ENCODE measurements at regions not wholly inside any gene's neighbourhood (a gene's known extent, or its start where the extent isn't known, plus 50 kb on each side); places are given as distances from the start of the nearest gene placed in this dataset.
"Not testable (repeated sequence)": the region's sequence is repeated elsewhere in the genome, so short reads cannot be mapped to it uniquely, and the experiment has no call there.

DNA sequence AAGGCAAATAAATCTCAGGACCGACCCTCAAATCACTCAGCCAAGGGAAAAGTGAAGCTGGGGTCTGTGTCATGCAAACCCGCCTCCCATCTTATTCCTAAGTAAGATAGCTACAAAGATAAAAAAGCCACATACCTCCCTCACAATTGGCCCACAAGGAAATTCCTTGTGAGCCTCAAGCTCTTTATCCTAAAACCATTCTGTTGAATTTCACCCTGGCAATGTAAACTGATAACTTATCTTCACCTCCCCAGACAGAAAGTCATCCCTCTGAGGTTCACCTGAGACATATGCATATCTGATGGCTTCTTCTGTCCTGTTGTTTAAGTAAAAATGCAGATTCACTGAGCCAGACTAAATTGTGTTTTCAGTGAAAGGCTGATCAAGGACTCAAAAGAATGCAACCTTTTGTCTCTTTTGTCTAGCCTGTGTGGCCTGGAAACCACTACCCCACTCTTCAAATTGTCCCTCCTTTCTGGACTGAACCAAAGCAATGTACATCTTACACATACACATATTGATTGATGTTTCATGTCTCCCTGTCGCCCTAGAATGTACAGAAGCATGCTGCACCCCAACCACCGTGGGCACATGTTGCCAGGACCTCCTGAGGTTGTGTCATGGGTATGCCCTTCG is 91.3 kb downstream of the MFAP3L start:
- DNase-seq, result no peak

DNA sequence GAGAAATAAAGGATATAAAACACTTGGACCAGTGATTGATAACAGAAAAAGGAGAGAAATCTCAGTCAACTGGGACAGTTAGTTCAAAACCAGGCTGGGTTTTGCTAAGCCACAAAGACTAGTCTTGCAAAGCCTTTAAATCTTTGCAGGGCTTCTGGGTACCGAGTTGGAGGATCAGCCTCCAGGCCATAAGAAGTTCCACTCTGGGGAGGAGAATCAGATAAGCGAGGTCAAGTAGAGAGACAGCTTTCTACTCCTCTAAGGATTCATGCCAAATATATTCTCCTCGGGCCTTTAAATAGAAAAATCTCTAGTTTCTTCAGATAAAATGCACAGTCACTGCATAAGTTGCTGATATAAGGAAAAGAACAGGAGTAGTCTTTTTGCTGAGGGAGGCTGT is 92.7 kb downstream of the MFAP3L start:
- DNase-seq, result no peak

DNA sequence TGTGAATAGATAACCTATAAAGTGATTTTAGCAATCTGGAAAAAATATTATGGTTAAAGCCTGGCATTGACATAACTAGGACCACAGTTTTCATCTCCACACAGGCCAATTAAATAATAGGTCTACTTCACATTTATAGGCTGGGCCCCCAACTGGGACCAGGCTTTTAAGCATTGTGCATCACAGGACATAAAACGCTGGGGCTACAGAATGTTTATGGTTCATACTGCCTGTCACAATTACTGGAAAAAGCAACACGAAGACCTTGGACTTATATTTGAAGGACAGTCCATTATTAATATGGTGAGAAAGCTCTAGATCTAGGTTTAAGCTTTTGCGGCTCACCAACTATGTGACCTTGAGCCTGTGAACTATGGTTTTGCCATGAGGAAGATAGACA is 94.2 kb downstream of the MFAP3L start:
- DNase-seq, result no peak

DNA sequence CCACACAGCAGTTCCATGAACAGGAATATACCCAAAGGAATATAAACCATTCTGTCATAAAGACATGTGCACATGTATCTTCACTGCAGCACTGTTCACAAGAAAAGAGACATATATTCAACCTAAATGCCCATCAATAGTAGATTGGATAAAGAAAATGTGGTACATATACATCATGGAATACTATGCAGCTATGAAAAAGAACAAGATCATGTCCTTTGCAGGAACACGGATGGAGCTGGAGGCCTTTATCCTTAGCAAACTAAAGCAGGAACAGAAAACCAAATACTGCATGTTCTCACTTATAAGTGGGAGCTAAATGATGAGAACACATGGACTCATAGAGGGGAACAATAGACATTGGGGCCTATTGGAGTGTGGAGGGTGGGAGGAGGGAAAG is 95.4 kb downstream of the MFAP3L start:
- not testable (repeated sequence) for DNase-seq

DNA sequence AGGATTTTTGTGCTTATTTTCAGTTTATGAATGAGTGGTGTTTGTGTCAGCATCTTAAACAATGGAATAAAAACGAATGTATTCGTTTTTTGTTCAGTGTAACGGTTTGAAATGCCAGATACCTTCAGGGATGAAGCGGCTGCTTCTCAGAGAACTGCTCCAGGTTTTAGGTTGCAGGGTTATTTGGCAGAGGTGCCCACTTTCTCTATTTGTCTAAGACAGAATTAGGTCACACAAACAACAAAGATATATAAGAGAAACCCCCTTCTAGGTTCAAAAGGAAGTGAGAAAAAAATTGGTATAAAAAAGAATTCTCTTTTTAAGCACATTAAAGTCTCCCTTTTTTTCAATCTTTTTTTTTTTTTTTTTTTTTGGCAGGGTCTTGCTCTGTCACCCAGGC is 98.9 kb downstream of the MFAP3L start:
- no peak for DNase-seq

DNA sequence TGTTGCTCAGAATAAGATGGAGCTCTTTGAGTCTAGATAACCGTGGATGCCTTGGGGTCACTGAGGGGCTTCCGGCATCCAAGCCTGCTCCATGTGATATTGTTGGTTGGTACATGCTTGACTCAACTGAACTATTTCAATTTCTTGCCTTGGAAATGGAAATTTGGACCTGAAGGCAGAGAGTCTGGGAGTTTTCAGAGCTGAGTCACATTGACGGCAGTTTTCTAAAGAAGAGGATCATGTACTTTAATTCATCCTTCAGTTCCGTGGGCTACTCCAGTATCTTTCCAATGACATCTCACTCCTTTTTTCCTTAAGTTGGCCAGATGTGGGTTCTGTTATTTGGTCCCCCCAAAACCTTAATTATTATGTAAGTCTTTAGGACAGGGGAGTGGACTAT is 100.5 kb downstream of the MFAP3L start:
- no peak for DNase-seq

DNA sequence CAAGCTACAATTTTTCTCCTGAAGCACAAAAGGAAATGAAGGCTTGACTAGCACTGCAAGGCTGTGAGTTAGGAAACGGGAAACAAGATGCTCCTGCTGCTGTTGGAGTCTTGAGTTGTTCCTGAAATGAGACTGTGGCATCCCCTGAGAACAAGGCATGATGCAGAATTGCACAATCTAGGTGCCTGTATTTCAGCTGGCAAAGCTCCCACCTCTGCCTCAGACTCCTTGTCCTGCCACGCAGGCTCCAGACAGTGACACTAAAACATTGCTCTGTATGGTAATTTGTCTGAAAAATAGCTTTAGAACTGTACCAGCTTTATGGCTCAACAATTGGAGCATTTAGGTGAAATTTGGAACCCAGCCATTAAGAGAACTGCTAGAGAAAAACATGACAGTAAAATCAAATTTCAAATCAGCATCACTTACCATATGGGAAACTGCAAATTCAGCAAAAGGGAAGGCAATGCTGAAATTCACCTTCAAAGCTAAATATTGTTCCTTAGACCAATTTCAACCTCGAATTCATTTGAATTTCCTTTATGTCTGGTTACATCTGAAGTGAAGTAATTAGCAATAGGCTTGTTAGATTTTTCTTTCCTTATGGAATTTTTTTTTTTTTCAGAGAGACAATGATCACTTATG is 103.4 kb downstream of the MFAP3L start:
- DNase-seq, result no peak

DNA sequence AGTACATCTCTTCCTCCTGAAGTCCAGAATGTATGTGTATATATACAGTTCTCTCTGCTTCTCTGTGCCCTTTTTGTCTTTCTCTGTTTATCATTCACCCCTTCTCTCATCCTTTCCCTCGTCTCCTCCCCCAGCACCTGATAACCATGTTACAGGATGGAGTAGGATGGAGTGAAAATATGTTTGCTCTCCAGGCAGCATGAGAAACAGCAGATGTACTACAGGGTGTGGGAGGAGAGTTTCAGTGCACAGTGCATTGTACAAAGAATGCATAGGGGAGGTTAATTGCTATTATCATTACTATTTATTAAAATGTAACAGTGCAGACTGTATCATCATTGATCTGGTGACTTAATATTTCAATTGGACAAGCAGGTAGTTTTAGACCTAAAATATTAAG is 104.5 kb downstream of the MFAP3L start:
- DNase-seq, result no peak

DNA sequence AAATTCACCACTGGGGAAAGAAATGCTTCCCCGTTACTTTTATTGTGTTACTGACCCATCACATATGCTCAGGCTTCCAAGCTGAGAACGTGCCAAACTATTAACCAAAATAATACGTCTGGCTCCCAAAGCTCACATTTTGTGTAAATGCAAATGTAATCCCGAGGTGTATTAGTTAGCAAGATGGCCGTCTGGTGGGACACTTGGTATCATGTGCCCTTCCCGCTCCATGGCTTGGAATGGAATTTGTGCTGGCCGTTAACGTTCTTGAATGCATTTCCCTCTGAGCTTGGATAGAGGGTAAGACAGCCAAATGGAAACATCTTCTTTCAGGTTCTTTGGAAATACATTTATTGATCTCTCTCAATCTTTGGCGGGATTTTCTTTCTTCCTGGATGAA is 105.0 kb downstream of the MFAP3L start:
- DNase-seq, result no peak

DNA sequence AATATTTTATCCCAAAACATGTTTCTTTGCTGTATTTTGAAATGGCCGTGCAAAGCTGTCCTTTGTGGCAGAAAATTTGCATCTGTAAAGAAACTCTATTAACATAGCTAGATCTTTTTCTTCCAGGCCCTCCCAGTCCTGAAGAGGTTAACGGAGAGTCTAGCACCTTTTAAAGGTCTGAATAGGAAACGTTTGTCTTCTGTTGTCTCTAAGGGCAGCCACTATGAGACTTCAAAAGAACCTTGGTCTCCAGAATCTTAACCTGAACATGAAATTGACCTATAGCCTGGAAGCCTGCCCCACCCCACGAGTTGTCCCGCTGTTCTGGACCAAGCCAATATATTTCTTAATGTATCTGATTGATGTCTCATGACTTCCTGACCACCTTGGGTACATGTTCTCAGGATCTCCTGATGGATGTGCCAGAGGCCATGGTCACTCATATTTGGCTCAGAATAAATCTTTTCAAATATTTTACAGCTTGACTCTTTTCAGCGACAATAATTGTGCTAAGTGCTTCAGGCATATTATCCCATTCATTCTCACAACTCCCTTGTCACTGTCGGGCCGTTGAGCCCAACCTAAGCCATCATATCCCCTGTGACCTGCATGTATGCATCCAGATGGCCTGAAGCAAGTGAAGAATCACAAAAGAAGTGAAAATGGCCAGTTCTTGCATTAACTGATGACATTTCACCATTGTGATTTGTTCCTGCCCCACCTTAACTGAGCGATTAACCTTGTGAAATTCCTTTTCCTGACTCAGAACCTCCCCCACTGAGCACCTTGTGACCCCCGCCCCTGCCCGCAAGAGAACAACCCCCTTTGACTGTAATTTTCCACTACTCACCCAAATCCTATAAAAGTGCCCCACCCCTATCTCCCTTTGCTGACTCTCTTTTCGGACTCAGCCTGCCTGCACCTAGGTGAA is 106.7 kb downstream of the MFAP3L start:
- not testable (repeated sequence) for DNase-seq

DNA sequence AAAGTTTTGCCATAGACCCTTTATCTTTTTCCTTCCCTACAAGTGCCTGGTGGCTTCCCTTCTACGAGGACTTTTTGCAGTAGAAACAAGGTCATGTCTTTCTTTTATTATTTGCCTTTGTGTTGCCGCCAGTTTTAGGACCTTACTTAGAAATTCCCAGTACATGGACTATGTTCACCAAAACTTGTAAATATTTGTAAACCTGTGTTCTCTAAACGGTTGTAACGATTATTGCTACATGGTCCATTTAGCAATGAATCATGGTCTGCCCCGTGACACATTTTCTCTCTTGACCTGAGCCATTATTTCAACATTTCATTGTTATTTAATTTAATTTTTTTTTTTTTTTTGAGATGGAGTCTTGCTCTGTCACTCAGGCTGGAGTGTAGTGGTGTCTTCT is 110.7 kb downstream of the MFAP3L start:
- DNase-seq, result no peak

DNA sequence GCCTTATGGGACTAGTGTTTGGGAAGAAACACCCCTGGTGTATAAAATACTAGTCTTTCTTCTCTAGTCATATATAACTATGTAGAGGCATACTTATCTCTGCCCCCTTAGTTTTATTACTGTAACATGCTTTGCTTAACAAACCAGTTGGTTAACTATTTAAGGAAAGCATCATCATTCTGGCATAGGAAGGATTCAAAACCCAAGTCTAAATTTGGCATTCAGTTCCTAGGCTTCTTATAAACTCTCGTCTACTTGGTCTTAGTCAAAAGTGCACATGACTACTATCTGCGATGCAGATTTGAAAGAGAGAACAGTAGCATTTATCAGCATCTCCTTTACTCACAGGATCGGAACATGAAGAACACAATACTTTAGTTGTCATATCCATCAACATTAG is 111.3 kb downstream of the MFAP3L start:
- DNase-seq, result no peak

DNA sequence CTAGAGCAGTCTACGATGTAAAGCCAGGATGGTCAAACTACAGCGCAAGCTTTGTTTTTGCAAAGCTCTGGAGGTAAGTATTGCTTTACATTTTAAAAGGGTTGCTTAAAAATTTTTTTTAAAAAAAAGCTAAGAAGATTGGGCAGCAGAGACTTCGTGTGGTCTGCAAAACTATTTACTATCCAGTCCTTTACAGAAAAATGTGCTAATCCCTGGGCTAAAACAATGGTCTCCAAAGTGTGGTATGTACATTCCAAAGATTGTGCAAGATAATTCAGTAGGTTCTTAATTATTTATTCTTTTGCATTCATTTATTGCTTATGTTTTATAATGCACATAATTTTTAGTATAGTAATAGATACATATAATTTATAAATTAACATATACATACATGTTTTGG is 113.2 kb downstream of the MFAP3L start:
- no peak for DNase-seq

DNA sequence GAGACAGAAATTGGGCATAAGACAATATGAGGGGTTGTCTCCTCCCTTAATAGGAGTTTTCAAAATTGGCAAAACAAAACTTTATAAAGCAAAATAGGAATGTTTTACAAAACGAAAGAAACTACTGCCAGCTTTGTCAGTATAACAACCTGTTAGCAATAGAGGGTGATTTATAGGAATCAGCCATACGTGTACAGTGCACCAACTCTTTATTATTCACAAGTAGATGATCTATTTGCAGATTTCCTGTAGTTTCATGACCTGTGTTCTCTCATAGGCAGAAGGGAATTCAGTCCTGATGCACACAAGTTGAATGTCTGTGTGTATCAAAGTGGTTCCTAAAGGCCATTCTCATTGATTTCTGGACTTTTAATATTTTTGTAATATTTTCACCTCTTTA is 116.3 kb downstream of the MFAP3L start:
- DNase-seq, result no peak

DNA sequence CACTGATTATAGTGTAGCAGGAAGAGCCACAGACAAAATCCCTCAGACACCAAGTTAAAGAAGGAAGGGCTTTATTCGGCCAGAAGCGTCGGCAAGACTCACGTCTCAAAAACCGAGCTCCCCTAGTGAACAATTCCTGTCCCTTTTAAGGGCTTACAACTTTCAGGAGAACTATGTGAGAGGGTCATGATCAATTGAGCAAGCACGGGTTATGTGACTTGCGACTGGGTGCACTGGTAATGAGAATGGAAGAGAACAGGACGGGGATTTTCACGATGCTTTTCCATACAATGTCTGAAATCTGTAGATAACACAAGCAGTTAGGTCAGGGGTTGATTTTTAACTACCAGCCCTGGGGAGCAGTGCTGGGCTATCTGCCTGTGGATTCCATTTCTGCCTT is 116.7 kb downstream of the MFAP3L start:
- DNase-seq, result no peak

DNA sequence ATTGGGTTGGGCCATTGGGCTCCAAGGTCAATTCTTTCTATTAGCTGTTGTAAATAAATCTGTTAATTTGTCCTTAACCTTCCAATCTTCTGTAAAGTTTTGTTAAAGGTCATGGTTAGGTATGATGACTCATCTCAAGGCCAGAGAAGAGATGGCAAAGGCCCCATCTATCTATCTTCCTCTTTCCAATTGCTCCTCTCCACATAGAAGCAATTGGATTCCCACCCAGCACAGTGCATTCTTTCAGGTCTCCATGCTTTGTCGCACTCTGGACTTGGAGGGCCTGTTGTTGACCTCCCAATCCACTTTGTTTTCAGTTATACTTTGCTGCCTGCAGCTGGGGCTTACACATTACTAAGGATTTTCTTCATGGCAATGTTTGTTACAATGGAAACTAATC is 118.5 kb downstream of the MFAP3L start:
- DNase-seq, result no peak

DNA sequence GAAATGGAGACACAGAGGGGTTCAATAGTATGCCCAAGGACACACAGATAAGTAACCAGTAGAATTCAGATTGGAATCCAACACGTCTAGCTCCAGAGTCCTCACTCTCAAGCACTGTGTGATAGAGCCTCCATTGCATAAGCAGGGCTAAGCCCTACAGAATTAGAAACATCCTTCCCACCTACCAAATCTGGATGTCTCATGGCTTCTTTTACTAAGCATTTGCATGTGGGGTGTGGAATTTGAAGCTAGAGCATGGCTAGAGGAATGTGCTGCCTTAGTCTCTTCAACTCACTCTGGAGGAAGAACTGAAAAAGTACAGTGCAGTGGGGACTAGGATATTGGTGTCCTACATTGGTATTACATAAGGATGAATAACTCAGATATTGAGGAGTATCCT is 119.4 kb downstream of the MFAP3L start:
- DNase-seq, result no peak

DNA sequence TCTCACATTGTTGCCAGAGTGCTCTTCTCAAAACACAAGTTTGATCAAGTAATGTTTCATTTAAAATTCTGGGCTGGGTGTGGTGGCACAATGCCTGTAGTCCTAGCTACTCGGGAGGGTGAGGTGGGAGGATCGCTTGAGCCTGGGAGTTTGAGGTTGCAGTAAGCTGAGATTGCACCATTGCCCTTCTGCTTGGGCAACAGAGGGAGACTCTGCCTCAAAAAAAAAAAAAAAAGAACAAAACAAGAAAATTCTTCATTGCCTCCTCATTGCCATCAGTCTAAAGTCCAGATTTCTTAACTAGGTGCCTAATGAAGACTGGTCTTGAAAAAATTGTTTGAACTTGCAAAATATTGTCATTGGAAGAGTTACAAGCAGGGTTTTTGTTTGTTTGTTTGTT is 120.1 kb downstream of the MFAP3L start:
- no peak for DNase-seq

DNA sequence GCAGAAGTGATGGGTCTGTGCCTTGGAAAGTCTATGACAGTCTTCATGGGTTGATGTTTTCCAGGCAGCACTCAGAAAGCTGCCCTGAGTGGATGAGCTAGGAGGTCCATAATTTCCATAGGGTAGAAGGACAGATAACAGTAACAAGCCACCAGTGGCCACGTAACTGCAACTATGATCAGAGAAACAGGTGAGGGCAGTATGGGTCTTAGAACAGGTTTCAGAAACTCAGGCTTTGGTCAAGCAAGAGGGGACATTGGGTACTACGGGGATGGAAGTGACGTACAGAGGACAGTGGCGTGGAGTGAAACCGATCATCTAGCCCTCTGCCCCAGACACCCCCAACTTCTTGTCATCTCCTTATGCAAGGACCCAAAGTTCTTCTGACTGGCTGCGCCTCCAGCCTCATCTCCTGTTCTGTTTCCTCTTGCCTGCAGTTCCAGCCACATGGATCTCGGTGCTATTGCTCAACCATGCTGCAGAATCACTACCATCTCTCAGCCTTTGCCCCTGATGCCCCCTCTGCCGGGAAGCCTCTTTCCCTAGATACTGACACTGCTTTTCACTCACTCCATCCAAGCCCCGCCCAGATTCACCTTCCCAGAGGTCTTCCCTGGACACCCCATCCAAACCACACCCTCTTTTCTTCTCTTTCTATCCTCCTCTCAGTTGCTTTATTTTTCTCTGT is 123.4 kb downstream of the MFAP3L start:
- DNase-seq, result no peak

DNA sequence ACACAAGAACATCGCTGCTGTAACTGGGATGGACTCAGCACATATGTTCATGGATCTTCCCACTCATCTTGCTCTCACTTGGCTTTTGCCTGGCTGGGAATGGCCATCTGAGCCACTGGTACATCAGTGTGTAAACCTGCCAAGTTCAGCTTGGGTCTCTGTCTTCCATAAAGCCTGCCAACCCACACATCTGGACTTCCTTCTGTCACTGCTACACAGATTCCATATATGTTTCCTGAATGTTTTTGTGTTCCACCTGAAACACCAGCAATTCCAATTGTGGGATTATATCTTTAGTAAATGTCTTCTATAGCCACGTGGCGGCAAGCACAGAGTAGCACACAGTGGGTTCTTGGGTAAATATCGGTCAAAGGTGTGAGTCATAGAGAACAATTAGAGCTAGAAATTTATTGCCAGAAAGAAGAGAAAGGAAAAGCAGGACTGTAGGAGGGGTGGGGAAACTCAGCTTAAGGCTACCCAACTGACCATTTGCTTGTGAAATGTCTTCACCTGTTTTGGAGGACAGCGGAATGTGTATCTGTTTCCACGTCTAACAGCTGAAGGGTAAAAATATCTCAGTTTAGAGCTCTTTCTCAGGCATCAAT is 125.9 kb downstream of the MFAP3L start:
- DNase-seq, result no peak

DNA sequence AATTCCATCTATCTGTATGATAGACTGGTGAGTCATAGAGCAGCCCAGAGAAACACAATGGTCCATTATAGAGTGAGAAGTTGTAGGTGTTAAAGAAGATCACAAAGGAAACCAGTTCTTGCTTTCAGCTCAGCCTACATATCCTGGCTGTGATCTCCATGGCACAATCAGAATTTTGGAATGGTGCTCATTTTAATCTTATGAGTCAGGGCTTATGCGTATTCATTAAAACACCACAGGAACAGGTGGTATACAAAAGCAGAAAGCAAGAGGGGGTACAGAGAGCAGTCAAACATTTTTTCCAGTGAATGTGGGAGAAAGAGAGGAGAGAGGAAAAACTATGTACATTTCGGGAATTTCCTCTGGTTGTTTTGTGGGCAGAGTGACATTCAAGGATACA is 126.9 kb downstream of the MFAP3L start:
- no peak for DNase-seq

DNA sequence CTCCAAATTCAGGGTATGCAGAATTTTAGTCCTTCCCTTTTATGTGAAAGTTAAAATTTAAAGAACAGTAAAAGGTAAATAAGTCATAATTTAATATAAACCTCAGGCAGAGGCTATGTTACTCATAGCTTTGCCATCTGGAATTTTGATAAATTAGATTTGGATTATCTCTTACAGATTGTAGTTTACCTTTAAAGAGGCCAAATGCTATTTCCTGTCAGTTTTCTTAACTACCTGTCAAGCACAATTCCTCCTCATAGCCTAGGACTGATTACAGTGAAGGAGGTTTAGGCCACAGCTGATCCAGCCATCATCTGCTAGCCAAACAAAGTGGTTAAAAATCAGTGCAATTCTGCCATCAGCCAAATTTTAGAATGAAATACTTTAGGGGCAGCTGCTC is 128.1 kb downstream of the MFAP3L start:
- DNase-seq, result no peak

DNA sequence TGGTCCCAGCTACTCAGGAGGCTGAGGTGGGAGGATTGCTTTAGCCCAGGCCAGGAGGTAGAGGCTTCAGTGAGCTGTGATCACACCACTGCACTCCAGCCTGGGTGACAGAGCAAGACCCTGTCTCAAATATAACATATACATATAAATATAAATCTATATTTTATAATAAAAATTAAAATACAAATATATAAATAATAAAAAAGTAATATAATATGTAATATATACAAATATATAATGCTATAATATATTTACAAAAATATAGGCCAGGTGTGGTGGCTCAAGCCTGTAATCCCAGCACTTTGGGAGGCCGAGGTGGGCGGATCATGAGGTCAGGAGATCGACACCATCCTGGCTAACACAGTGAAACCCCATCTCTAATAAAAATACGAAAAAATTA is 131.4 kb downstream of the MFAP3L start:
- not testable (repeated sequence) for DNase-seq

Data from activated CD4-positive, alpha-beta T cell treated with anti-CD3 and anti-CD28 coated beads, Interleukin-2, amount 50 U/mL, for 16 hours (primary cell).